Progenitor cell of endocrine pancreas (in vitro differentiated cells): ENCODE measurements at regions not wholly inside any gene's neighbourhood (a gene's known extent, or its start where the extent isn't known, plus 50 kb on each side); places are given as distances from the start of the nearest gene placed in this dataset.

Source experiments
- DNase-seq: peaks from one replicate; pipeline ENCODE4 v3.0.0; 2021; ENCODE audit warnings: low spot score; ENCODE audit not compliant: unreplicated experiment
- H3K27ac Mint-ChIP-seq: 2 replicates; pipeline ENCODE4 v1.8.0; 2021; ENCODE audit warnings: mild to moderate bottlenecking, moderate library complexity, mixed read lengths
- H3K27me3 Mint-ChIP-seq: 2 replicates; pipeline ENCODE4 v1.8.0; 2021; ENCODE audit warnings: mixed read lengths
- H3K36me3 Mint-ChIP-seq: 2 replicates; pipeline ENCODE4 v1.8.0; 2022; ENCODE audit warnings: mixed read lengths; ENCODE audit not compliant: insufficient read depth
- H3K4me1 Mint-ChIP-seq: 2 replicates; pipeline ENCODE4 v1.8.0; 2021; ENCODE audit warnings: low read depth, mixed read lengths
- H3K4me3 Mint-ChIP-seq: 2 replicates; pipeline ENCODE4 v1.8.0; 2021; ENCODE audit warnings: low read depth, mild to moderate bottlenecking, moderate library complexity, mixed read lengths
- H3K9me3 Mint-ChIP-seq: 2 replicates; pipeline ENCODE4 v1.8.0; 2021; ENCODE audit warnings: low read depth, mixed read lengths
- CTCF ChIP-seq: fragments of 200-600 bp; sonication (generic); IDR thresholded peaks from one replicate; pipeline ENCODE4 v1.5.0; 2021; ENCODE audit warnings: antibody characterized with exemption, mild to moderate bottlenecking; ENCODE audit not compliant: unreplicated experiment

DNA sequence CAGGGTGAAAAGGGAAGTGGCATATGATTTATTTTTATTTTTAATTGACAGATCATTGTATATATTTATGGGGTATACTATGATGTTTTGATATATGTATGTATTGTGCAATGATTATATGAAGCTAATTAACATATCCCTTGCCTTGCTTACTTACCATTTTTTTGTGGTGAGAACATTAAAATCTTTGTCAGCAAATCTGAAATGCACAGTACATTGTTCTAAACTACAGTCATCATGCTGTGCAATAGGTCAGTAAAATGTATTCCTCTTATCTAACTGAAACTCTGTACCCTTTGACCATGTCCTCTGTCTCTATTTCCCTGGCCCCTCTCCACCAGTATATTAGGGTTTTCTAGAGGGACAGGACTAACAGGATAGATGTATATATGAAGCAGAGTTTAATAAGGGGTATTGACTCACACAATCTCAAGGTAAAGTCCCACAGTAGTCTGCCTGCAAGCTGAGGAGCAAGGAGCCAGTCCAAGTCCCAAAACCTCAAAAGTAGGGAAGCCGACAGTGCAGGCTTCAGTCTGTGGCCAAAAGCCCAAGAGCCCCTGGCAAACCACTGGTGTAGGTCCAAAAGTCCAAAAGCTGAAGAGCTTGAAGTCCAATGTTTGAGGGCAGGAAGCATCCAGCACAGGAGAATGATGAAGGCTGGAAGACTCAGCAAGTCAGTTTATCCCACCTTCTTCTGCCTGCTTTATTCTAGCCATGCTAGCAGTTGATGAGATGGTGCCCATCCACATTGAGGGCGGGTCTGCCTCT is 122.2 kb upstream of the FBXL7 start:
- no peak for DNase-seq
- Mint-ChIP-seq H3K27me3 (peaks cover 4% of the 10 kb centered on the region), H3K4me3 (no peak overlapping the region), H3K27ac (no peak overlapping the region), H3K9me3 (no peaks in the 10 kb centered on the region), H3K36me3 (no peaks in the 10 kb centered on the region), H3K4me1 (no peaks in the 10 kb centered on the region)
- no peak for TF ChIP-seq CTCF

GRCh38 chr5:15376803-15377202 is 123.2 kb upstream of the FBXL7 start:
- TF ChIP-seq CTCF, result no peak
- H3K27ac Mint-ChIP-seq, result no peak overlapping the region
- DNase-seq, result no peak
- H3K9me3 Mint-ChIP-seq, result no peaks in the 10 kb centered on the region
- no peaks in the 10 kb centered on the region for H3K4me1 Mint-ChIP-seq
- H3K27me3 Mint-ChIP-seq, result peaks cover 4% of the 10 kb centered on the region
- H3K36me3 Mint-ChIP-seq, result no peaks in the 10 kb centered on the region
- no peak overlapping the region for H3K4me3 Mint-ChIP-seq

DNA sequence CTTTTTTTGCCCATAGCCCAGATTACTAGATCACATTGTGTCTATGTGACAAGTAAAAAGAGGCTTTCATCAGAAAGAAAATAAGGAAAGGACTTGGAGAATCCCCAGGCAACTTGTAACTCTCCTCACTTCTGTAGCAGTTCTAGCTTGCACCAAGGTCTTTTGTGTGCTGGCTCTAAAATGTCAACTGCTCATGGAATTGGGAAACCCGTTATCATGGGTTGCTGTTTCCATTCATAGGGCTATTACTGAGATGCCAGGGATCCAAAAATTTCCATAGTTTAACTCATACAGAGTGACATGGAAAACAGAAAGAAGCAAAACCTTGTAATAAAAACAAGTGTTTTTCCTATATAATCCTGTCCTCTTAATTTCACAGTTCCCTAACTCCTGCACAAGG is 123.9 kb upstream of the FBXL7 start:
- Mint-ChIP-seq H3K4me3 (no peak overlapping the region), H3K9me3 (no peaks in the 10 kb centered on the region), H3K27me3 (peaks cover 4% of the 10 kb centered on the region), H3K27ac (no peak overlapping the region), H3K4me1 (no peaks in the 10 kb centered on the region), H3K36me3 (no peaks in the 10 kb centered on the region)
- DNase-seq, result no peak
- TF ChIP-seq CTCF, result no peak

DNA sequence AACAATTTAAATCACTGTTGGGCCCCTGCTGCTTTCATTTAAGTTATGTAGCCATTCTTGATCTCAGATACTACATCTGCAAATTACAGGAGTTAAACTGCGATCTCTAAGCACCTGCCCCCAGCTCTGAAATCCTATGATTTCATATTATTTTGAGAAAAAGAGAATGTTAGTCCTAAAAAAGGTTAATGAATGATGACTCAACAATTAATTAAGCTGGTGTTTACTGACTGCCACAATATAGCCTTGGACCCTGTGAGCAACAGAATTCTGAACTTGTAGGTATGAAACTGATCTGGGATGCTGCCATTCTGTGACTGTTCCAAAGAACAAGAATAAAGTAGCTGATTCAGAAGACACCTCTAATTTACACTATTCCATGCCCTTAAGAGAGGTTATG is 124.4 kb upstream of the FBXL7 start:
- Mint-ChIP-seq H3K4me1 (no peaks in the 10 kb centered on the region), H3K9me3 (no peaks in the 10 kb centered on the region), H3K4me3 (no peak overlapping the region), H3K36me3 (no peaks in the 10 kb centered on the region), H3K27ac (no peak overlapping the region), H3K27me3 (peaks cover 4% of the 10 kb centered on the region)
- TF ChIP-seq CTCF, result no peak
- no peak for DNase-seq

- no peaks in the 10 kb centered on the region for H3K36me3 Mint-ChIP-seq
- no peaks in the 10 kb centered on the region for H3K4me1 Mint-ChIP-seq
- H3K9me3 Mint-ChIP-seq, result no peaks in the 10 kb centered on the region
- H3K4me3 Mint-ChIP-seq, result no peak overlapping the region
- H3K27ac Mint-ChIP-seq, result no peak overlapping the region
- no peak for DNase-seq
- H3K27me3 Mint-ChIP-seq, result no peaks in the 10 kb centered on the region
- TF ChIP-seq CTCF, result no peak
These were observed 125.1 kb upstream of the FBXL7 start for GRCh38 chr5:15374886-15375285.
